HG02852 (cell line): ENCODE measurements at regions not wholly inside any gene's neighbourhood (a gene's known extent, or its start where the extent isn't known, plus 50 kb on each side); places are given as distances from the start of the nearest gene placed in this dataset.

Source experiments
- ATAC-seq: cut with Tn5 transposase; IDR thresholded peaks from one replicate; pipeline ENCODE4 v1.9.1; 2021; ENCODE audit warnings: mild to moderate bottlenecking, moderate library complexity; ENCODE audit not compliant: unreplicated experiment

DNA sequence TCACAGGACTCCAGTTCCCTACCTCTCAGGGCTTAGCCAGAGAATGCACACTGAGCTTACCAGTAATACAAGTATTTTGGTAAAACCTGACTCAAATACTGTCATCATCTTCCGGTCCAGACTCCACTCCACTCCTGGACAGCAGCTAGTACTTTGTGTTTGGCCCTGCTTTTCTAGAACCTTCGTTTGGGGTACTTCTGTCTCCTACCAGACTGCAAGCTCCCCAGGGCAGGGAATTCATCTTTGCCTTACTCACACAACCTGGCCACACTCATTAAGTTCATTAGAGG is 108.9 kb upstream of the CDC42EP3 start:
- ATAC-seq: no peak

- ATAC-seq: no peak
Measured at GRCh38 chr2:37781028-37781427, 109.6 kb upstream of the CDC42EP3 start.

GRCh38 chr2:37782155-37782673 is 110.8 kb upstream of the CDC42EP3 start:
- ATAC-seq: no peak

GRCh38 chr2:37782721-37783371 is 111.4 kb upstream of the CDC42EP3 start:
- ATAC-seq: no peak

DNA sequence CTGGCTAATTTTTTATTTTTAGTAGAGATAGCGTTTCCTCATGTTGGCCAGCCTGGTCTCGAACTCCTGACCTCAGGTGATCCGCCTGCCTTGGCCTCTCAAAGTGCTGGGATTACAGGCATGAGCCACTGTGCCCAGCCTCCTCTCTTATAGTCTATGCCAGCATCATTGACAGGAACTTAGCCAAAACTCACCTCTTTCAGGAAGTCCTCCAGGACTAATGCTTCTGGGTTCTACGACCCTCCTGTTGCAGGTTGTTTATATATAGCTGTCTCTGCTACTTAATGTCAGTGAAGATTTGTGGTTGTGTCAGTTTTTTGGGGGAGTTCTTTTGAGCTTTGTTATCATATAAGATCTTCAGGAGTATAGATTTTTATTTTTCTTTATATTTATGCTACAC is 112.1 kb upstream of the CDC42EP3 start:
- no peak for ATAC-seq

DNA sequence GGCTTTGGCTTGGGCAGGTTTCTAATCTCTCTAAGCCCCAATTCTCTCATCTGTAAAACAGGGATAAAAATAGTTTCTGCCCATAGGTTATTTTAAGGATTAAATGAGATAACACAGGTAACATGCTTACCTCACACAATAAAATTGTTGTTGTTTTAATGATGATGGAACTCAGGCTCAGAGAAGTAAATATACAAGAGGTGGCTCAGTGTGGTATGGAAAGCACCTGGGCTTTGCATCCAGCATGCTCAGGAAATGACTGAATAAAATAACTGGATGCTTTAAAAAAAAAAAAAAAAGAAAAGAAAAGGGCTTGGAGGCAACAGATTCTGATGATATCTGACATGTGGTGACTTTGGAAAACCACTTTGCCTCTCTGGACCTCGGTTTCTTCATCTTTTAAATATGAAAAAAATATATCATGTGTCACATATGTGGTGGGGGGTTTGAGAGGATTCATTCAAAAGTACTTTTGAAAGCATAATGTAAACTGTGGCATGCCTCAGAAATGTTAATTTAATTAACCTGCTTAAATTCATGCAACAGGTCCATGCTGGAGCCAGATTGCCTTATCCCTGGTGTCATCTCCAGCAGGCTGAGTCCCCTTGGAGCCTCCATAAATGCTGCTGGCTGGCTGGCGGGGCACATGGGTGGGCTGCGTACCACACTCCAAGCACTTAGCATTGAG is 112.8 kb upstream of the CDC42EP3 start:
- no peak for ATAC-seq

- no peak for ATAC-seq
Measured at GRCh38 chr2:37784759-37785149, 113.3 kb upstream of the CDC42EP3 start.

DNA sequence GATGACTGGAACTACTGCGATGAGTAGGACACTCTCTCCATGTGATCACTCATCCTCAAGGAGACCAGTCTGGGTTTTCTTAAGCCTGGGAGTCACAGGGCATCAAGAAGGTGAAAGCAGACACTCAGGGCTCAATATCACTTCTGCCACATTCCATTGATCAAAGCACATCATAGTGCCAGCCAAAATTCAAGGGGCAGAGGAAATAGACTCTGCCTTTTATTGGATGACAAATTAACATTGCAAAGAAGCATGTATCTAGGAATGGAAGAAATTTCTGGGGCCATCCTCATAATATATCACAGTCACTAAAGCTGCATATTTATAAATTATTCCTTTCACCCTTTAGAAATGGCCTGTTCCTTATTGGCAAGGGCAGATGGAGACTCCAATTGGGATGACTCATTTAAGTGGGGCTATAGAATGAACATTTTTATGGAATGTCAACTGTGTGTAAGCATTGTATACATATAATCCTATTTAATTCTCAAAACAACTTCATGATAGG is 114.8 kb upstream of the CDC42EP3 start:
- no peak for ATAC-seq

GRCh38 chr2:37786854-37787253 is 115.4 kb upstream of the CDC42EP3 start:
- no peak for ATAC-seq

DNA sequence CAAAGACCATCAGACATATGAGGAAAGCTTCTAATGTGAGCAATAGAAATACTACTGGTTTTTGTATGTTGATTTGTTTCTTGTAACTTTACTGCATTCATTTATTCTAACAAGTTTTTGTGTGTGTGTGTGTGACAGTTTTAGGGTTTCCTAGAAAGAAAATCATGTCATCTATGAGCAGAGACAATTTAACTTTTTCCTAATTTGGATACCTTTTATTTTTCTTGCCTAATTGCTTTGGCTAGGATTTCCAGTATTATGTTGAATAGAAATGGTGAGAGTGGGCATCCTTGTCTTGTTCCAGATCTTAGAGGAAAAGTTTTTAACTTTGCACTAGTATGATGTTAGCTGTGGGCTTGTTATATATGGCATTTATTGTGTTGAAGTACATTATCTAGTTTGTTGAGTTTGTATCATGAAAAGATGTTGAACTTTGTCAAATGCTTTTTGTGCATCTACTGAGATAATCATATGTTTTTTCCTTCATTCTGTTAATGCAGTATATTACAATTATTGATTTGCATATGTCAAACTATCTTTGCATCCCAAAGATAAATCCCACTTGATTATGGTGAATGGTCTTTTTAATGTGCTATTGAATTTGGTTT is 117.3 kb upstream of the CDC42EP3 start:
- no peak for ATAC-seq

DNA sequence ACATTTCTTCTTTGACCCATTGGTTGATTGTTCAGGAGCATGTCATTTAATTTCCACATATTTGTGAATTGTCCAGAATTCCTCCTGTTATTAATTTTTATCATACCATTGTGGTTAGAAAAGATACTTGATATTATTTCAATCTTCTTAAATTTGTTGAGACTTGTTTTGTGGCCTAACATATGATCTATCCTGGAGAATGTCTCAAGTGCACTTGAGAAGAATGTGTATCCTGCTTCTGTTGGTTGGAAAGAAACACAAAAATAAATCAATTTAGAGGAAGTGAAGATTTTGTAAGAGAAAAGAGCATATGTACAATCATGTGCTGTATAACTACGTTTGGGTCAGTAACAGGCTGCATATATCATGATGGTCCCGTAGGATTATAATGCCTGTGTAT is 118.6 kb upstream of the CDC42EP3 start:
- ATAC-seq: no peak

GRCh38 chr2:37790462-37790861 is 119.0 kb upstream of the CDC42EP3 start:
- no peak for ATAC-seq

DNA sequence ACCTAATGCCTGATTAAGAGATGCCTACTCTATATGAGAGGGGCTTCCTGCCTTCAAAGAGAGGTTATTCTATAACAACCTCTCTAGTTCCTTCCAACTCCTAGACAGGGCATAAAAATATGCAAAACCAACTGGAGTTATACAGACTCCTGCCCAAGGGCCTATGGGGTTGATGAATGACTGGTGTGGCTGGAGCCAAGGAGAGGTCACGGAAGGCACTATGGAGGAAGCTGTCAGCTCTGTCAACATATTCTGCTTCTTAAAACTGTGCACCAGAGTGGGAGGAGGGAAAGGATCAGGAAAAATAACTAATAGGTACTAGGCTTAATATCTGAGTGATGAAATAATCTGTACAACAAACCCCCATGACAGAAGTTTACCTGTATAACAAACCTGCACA is 120.9 kb upstream of the CDC42EP3 start:
- ATAC-seq: no peak

- no peak for ATAC-seq
Measured at GRCh38 chr2:37793004-37793403, 121.6 kb upstream of the CDC42EP3 start.

DNA sequence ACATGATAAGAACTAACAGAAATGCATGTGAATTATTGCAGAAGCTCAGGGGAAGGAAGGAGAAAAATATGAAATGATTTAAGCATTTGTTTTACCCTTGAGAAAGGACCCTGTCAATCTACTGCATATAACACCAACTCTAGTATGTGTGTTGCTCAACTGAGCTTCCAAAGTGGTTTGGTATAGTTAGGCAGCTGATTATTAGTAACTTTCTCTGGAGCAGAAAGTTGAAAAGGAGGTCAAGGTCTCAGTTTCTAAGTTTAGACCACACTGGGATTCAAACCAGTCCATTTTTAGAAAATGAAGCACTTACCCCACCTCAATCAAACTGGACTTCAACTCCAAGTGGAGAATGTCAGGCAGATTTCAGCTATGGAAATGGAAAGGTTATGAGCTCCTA is 123.3 kb upstream of the CDC42EP3 start:
- no peak for ATAC-seq

DNA sequence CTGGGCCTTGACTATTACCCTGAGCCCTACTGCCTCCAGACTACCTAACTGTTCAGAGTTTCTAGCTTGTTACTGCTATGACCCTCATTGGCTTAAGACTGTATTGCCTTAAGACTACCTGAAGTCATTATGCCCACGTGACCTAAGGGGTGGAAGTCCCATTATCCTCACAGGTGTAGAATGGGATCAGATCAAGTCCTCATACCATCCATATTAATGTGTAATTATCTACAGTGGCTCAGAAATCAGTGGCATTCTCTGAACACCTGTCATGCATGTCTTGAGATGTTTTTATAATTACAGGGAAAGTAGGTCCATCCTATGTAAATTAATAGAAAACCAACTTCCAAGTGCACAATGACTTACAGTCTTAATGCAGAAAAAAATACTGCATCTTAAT is 124.0 kb upstream of the CDC42EP3 start:
- ATAC-seq: no peak

GRCh38 chr2:37795938-37796337 is 124.5 kb upstream of the CDC42EP3 start:
- no peak for ATAC-seq

DNA sequence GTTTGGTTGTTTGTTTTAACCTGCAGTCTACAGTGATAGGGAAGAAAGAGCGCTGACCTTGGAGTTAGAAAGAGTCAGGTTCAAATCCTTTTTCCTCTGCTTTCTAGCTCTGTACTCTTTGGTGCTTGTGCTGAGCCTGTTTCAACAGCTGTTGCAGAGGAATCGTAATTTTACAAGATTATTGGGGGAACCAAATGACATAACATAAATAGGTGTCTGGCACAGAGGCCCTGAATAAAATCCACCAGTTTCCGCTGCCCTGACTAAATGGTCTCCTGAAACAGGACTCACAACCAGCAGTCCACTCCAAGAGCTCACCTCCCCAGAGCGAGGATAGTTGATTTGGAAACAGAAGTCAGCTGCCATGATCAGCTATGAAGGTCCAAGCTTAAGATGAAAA is 125.0 kb upstream of the CDC42EP3 start:
- ATAC-seq: no peak

DNA sequence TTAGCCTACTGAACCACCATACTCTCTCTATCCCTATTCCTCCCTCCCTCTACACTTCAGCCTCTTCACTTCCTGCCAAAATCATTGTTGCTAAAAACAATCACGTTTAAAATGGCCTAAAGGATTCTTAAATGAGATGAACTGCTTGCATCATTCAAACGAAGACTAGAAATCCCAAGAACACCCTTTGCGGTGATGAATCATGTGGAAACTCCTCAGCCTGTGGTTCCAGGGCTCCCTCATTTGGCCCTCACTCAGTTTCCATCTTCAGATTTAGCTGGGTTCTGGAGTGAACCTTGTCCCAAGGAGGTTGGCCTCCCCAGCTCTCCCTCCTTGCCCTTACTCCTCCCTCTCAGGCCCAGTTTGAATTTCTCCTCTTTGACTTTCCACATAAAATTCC is 125.6 kb upstream of the CDC42EP3 start:
- ATAC-seq: no peak

DNA sequence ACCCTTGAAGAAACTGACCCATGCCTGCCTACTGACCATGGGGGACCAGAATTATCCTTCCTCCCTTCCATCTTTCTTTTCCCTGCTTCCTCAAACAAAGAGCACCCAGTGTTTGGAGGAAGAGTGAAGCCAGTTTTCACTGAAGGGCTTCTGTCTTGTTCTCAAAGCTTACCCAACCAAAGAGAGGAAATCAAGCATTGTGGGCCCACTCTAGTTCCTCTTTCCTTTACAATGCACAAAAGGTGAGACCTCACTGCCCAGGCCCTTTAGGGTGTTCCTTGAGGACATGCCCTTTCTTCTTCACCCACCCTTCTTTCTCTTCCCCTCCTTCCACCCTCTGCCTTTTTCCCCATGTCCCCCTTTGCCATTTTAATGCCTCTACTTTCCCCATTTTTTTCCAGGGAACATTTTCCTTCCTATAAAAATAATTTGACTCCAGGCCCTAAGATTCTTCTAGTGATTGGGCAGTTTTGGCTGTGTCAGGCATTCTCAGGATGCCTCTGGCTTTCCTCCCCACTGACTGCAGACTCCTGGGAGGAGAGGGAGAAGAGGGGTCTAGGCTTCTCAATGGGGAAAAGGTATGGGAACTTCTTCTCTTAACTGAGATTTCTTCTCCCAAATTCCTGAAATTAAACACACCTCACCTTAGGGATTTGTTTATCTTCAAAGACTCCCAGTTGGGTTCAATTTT is 126.6 kb upstream of the RMDN2 start:
- no peak for ATAC-seq

GRCh38 chr2:37800176-37800858 is 124.8 kb upstream of the RMDN2 start:
- ATAC-seq: no peak
